ENCODE measurements at regions not wholly inside any gene's neighbourhood (a gene's known extent, or its start where the extent isn't known, plus 50 kb on each side); places are given as distances from the start of the nearest gene placed in this dataset.

DNA sequence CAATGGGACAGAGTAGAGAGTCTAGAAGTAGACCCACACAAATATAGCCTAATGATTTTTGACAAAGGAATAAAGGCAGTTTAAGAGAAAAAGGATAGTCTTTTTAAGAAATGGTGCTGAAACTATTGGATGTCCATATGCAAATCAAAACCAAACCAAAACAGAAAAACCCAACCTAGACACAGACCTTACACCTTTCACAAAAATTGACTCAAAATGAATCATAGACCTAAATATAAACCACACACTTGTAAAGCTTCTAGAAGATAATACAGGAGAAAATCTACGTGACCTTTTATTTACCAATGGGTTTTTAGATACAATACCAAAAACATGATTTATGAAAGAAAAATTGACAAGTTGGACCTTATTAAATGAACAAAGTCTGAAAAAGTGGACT, 66.4 kb upstream of the MPHOSPH6 start:
- H3K27ac Mint-ChIP-seq (ENCODE audit: unreplicated experiment), result no peak overlapping the region
- peaks cover 30% of the 10 kb centered on the region for H3K27me3 Mint-ChIP-seq (ENCODE audit: low read depth)
- no peak for DNase-seq (ENCODE audit: low spot score)
- H3K36me3 Mint-ChIP-seq (ENCODE audit: low read depth), result no peaks in the 10 kb centered on the region
- no peak overlapping the region for H3K4me3 Mint-ChIP-seq (ENCODE audit: unreplicated experiment)
- H3K9me3 Mint-ChIP-seq (ENCODE audit: low read depth), result no peaks in the 10 kb centered on the region
- no peaks in the 10 kb centered on the region for H3K4me1 Mint-ChIP-seq (ENCODE audit: low read depth)
- no peak for TF ChIP-seq CTCF (IDR thresholded peaks at IDR 0.05)

- Mint-ChIP-seq H3K27ac (ENCODE audit: unreplicated experiment) (no peak overlapping the region), H3K9me3 (ENCODE audit: low read depth) (no peaks in the 10 kb centered on the region), H3K27me3 (ENCODE audit: low read depth) (peaks cover 33% of the 10 kb centered on the region), H3K4me1 (ENCODE audit: low read depth) (no peaks in the 10 kb centered on the region), H3K36me3 (ENCODE audit: low read depth) (no peaks in the 10 kb centered on the region), H3K4me3 (ENCODE audit: unreplicated experiment) (no peak overlapping the region)
- DNase-seq (ENCODE audit: low spot score), result no peak
- no peak for TF ChIP-seq CTCF (IDR thresholded peaks at IDR 0.05)
Observed at GRCh38 chr16:82232806-82233205, 62.8 kb upstream of the MPHOSPH6 start.

DNA sequence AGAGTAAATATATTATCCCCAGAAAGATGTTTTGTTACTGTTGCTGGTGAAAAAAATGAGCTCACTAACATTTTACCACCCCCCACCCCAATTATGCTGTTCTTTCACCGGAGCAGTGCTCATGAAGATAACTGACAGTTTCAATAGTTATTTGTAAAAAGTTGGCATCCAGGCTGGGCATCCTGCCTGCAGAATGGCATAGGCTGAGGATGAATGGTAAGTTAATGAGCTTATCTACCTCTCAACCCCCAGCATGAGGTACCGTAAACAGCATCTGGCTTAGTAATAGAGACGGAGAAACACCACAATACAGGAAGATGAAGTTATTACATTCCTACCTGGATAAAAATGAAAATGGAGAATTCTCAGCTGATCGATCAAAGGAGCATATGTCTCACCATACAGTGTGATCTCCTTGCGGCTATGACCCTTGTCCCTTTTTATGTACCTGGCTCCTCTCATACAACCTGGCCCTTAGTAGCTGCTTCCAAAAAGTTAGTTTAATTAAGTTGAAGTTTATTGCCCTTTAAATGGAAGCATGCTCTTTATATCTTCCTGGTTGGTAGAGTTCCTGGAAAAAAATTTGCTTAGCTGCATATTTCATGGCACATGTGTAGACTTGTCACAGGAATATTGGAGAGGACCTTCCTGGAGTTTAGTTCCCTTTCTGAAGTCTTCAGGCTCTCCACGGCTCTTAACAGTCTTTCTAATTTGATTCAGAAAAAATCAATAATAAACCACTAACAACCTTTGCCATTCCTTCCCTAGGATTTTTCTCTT, 61.2 kb upstream of the MPHOSPH6 start:
- H3K27me3 Mint-ChIP-seq (ENCODE audit: low read depth), result peaks cover 47% of the 10 kb centered on the region
- no peak for TF ChIP-seq CTCF (IDR thresholded peaks at IDR 0.05)
- no peak overlapping the region for H3K27ac Mint-ChIP-seq (ENCODE audit: unreplicated experiment)
- H3K36me3 Mint-ChIP-seq (ENCODE audit: low read depth), result no peaks in the 10 kb centered on the region
- no peak for DNase-seq (ENCODE audit: low spot score)
- H3K4me1 Mint-ChIP-seq (ENCODE audit: low read depth), result no peaks in the 10 kb centered on the region
- no peak overlapping the region for H3K4me3 Mint-ChIP-seq (ENCODE audit: unreplicated experiment)
- H3K9me3 Mint-ChIP-seq (ENCODE audit: low read depth), result no peaks in the 10 kb centered on the region

GRCh38 chr16:82229800-82230619, 60.0 kb upstream of the MPHOSPH6 start:
- Mint-ChIP-seq H3K4me1 (ENCODE audit: low read depth) (no peaks in the 10 kb centered on the region), H3K36me3 (ENCODE audit: low read depth) (no peaks in the 10 kb centered on the region), H3K9me3 (ENCODE audit: low read depth) (no peaks in the 10 kb centered on the region), H3K27me3 (ENCODE audit: low read depth) (peaks cover 47% of the 10 kb centered on the region), H3K4me3 (ENCODE audit: unreplicated experiment) (no peak overlapping the region), H3K27ac (ENCODE audit: unreplicated experiment) (no peak overlapping the region)
- no peak for DNase-seq (ENCODE audit: low spot score)
- peak; percentile 93 for TF ChIP-seq CTCF (IDR thresholded peaks at IDR 0.05)

- Mint-ChIP-seq H3K9me3 (ENCODE audit: low read depth) (no peaks in the 10 kb centered on the region), H3K4me3 (ENCODE audit: unreplicated experiment) (no peak overlapping the region), H3K36me3 (ENCODE audit: low read depth) (no peaks in the 10 kb centered on the region), H3K4me1 (ENCODE audit: low read depth) (no peaks in the 10 kb centered on the region), H3K27me3 (ENCODE audit: low read depth) (peaks cover 39% of the 10 kb centered on the region), H3K27ac (ENCODE audit: unreplicated experiment) (no peak overlapping the region)
- no peak for TF ChIP-seq CTCF (IDR thresholded peaks at IDR 0.05)
- DNase-seq (ENCODE audit: low spot score), result no peak
Observed at GRCh38 chr16:82226327-82226726, 56.3 kb upstream of the MPHOSPH6 start.

Measured in chondrocyte (in vitro differentiated cells).